Body of pancreas (tissue), 4 donors: ENCODE measurements at regions not wholly inside any gene's neighbourhood (a gene's known extent, or its start where the extent isn't known, plus 50 kb on each side); places are given as distances from the start of the nearest gene placed in this dataset.

Source experiments
- POLR2A ChIP-seq, 3 donors: fragments of 450-650 bp; IDR thresholded peaks; one replicate each; pipeline ENCODE4 v1.6.1; 2016; ENCODE audit warnings: antibody characterized with exemption in 3 of 3, mild to moderate bottlenecking in 2 of 3
- TF ChIP-seq, protein P1 (sequence below), 7 experiments: fragments of 450-650 bp in 4 of 7; fragments of 200-600 bp in 3 of 7; sonication (generic) in 3 of 7; IDR thresholded peaks; one replicate each; pipeline ENCODE4 v1.5.1; 2016 to 2019; ENCODE audit warnings: antibody characterized with exemption in 7 of 7

DNA sequence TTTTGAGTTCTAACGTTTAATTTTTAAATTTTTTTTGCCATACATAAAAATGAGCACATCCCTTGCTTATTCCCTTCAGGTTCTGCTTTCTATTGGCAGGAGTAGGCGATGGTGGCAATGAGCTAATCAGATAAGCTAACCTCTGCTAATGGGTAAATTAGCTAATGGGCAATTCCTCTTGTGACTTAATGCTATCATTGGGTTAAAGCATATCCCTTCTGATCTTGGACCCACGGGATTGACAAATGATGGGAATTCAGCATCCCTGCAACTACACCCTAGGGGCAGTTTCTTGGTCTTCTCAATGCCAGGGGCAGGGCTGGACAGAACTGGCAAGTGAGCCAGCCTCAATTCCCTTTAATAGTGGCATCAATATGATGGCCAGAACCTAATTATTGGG lies 70.2 kb upstream of the IL12B start:
- TF ChIP-seq, protein P1, sequence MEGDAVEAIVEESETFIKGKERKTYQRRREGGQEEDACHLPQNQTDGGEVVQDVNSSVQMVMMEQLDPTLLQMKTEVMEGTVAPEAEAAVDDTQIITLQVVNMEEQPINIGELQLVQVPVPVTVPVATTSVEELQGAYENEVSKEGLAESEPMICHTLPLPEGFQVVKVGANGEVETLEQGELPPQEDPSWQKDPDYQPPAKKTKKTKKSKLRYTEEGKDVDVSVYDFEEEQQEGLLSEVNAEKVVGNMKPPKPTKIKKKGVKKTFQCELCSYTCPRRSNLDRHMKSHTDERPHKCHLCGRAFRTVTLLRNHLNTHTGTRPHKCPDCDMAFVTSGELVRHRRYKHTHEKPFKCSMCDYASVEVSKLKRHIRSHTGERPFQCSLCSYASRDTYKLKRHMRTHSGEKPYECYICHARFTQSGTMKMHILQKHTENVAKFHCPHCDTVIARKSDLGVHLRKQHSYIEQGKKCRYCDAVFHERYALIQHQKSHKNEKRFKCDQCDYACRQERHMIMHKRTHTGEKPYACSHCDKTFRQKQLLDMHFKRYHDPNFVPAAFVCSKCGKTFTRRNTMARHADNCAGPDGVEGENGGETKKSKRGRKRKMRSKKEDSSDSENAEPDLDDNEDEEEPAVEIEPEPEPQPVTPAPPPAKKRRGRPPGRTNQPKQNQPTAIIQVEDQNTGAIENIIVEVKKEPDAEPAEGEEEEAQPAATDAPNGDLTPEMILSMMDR (IDR thresholded peaks at IDR 0.05), result no peak
- no peak for TF ChIP-seq POLR2A (IDR thresholded peaks at IDR 0.05)
